GM21423 (cell line): ENCODE measurements at regions not wholly inside any gene's neighbourhood (a gene's known extent, or its start where the extent isn't known, plus 50 kb on each side); places are given as distances from the start of the nearest gene placed in this dataset.

Experiments
- ATAC-seq: cut with Tn5 transposase; IDR thresholded peaks from one replicate; pipeline ENCODE4 v1.9.1; 2021; ENCODE audit warnings: mild to moderate bottlenecking, moderate library complexity; ENCODE audit not compliant: unreplicated experiment

- ATAC-seq: no peak
These were observed 181.1 kb downstream of the SPCS3 start for GRCh38 chr4:176500894-176501293.

GRCh38 chr4:176504118-176504517 is 184.4 kb downstream of the SPCS3 start:
- no peak for ATAC-seq

GRCh38 chr4:176507845-176508533 is 188.2 kb downstream of the SPCS3 start:
- no peak for ATAC-seq

- no peak for ATAC-seq
These were observed 189.1 kb downstream of the SPCS3 start for GRCh38 chr4:176508780-176509331.

- no peak for ATAC-seq
These were observed 205.8 kb downstream of the SPCS3 start for GRCh38 chr4:176525576-176525975.

GRCh38 chr4:176526704-176527103 is 206.9 kb downstream of the SPCS3 start:
- no peak for ATAC-seq

- ATAC-seq: no peak
These were observed 209.8 kb downstream of the SPCS3 start for GRCh38 chr4:176529574-176529973.

- no peak for ATAC-seq
These were observed 213.4 kb downstream of the SPCS3 start for GRCh38 chr4:176533159-176533558.

GRCh38 chr4:176534566-176534965 is 214.8 kb downstream of the SPCS3 start:
- no peak for ATAC-seq

- ATAC-seq: no peak
These were observed 218.6 kb downstream of the SPCS3 start for GRCh38 chr4:176538217-176538925.

GRCh38 chr4:176539091-176539784 is 219.5 kb downstream of the SPCS3 start:
- no peak for ATAC-seq

- ATAC-seq: no peak
These were observed 220.0 kb downstream of the SPCS3 start for GRCh38 chr4:176539785-176540175.

GRCh38 chr4:176540814-176541213 is 221.0 kb downstream of the SPCS3 start:
- no peak for ATAC-seq

GRCh38 chr4:176545872-176546271 is 226.1 kb downstream of the SPCS3 start:
- ATAC-seq: no peak

GRCh38 chr4:176546975-176547374 is 227.2 kb downstream of the SPCS3 start:
- ATAC-seq: no peak

- no peak for ATAC-seq
These were observed 228.8 kb downstream of the SPCS3 start for GRCh38 chr4:176548571-176548970.

GRCh38 chr4:176549161-176549865 is 229.5 kb downstream of the SPCS3 start:
- ATAC-seq: no peak

GRCh38 chr4:176558661-176559060 is 234.1 kb downstream of the VEGFC start:
- no peak for ATAC-seq

GRCh38 chr4:176561368-176561767 is 231.4 kb downstream of the VEGFC start:
- ATAC-seq: no peak

GRCh38 chr4:176563591-176563990 is 229.1 kb downstream of the VEGFC start:
- ATAC-seq: no peak

- ATAC-seq: no peak
These were observed 227.7 kb downstream of the VEGFC start for GRCh38 chr4:176565049-176565448.
